H1 (cell line): ENCODE measurements at regions not wholly inside any gene's neighbourhood (a gene's known extent, or its start where the extent isn't known, plus 50 kb on each side); places are given as distances from the start of the nearest gene placed in this dataset.

ENCODE experiments used
- CTCF ChIA-PET: fragments of 300-600 bp; sonication (Branson Sonifier 250); formaldehyde crosslinking; loops from one replicate; lab custom pipeline; 2021; ENCODE audit not compliant: partially characterized antibody; lab: Charles Lee
- POLR2A ChIA-PET: fragments of 300-600 bp; sonication (Branson Sonifier 250); formaldehyde crosslinking; loops from one replicate; lab custom pipeline; 2021; ENCODE audit warnings: inconsistent platforms; ENCODE audit not compliant: partially characterized antibody; lab: Charles Lee
- DNase-seq, 2 experiments: peaks; one replicate each; pipeline versions ENCODE4 v3.0.0 to v3.0.0-alpha.2; 2010 to 2022; ENCODE audit warnings: low spot score in 2 of 2, low read depth in 1 of 2, mixed read lengths in 1 of 2
- FAIRE-seq: peaks from 2 replicates; lab custom pipeline; 2011; peaks lifted over from hg19 to GRCh38; lab: Jason Lieb, UNC
- H2AFZ ChIP-seq: 2 replicates; pipeline ENCODE4 v1.8.1; 2012; ENCODE audit warnings: low read length, inconsistent platforms
- H2AK5ac ChIP-seq: 2 replicates; pipeline ENCODE4 v1.6.1; 2013; ENCODE audit warnings: low read depth, low read length
- H2BK120ac ChIP-seq: replicated peaks from 2 replicates; pipeline ENCODE3; 2013; ENCODE audit warnings: low read depth, low read length, inconsistent platforms
- H2BK12ac ChIP-seq: 2 replicates; pipeline ENCODE4 v1.6.1; 2013; ENCODE audit warnings: low read depth, low read length
- H2BK15ac ChIP-seq: 2 replicates; pipeline ENCODE4 v1.6.1; 2013; ENCODE audit warnings: low read length
- H2BK20ac ChIP-seq: 2 replicates; pipeline ENCODE4 v1.6.1; 2013; ENCODE audit warnings: low read length
- H2BK5ac ChIP-seq: 2 replicates; pipeline ENCODE4 v1.6.1; 2013; ENCODE audit warnings: low read depth, low read length
- H3K14ac ChIP-seq: 2 replicates; pipeline ENCODE4 v1.6.1; 2013; ENCODE audit warnings: inconsistent platforms; ENCODE audit not compliant: insufficient read length
- H3K18ac ChIP-seq: 2 replicates; pipeline ENCODE4 v1.6.1; 2013; ENCODE audit warnings: low read length; ENCODE audit errors: extremely low read depth
- H3K23ac ChIP-seq: 2 replicates; pipeline ENCODE4 v1.6.1; 2013; ENCODE audit warnings: inconsistent platforms; ENCODE audit not compliant: insufficient read length
- H3K23me2 ChIP-seq: 2 replicates; pipeline ENCODE4 v1.6.1; 2013; ENCODE audit warnings: low read depth, low read length
- H3K27ac ChIP-seq: 2 replicates; pipeline ENCODE4 v1.6.1; 2011; ENCODE audit warnings: low read depth, low read length, inconsistent platforms
- H3K27me3 ChIP-seq, 4 experiments: replicated peaks in 1 of 4; 1 replicate in 1 of 4; 2 replicates in 3 of 4; pipeline versions ENCODE4 v1.6.1 to v1.8.1; 2011 to 2013; ENCODE audit warnings: low read length in 3 of 4, mild to moderate bottlenecking in 3 of 4, inconsistent platforms in 2 of 4, mixed read lengths in 2 of 4, moderate library complexity in 1 of 4; ENCODE audit not compliant: control insufficient read depth in 3 of 4, insufficient read depth in 3 of 4; ENCODE audit errors: extremely low read depth in 1 of 4
- H3K36me3 ChIP-seq, 4 experiments: 2 replicates each; pipeline versions ENCODE4 v1.6.1 to v1.8.1; 2011 to 2013; ENCODE audit warnings: mild to moderate bottlenecking in 4 of 4, low read length in 3 of 4, moderate library complexity in 2 of 4, control low read depth in 1 of 4, inconsistent platforms in 1 of 4; ENCODE audit not compliant: insufficient read depth in 4 of 4, control insufficient read depth in 2 of 4
- H3K4ac ChIP-seq: replicated peaks from 2 replicates; pipeline ENCODE3; 2013; ENCODE audit warnings: low read length, low read depth, mixed read lengths, inconsistent platforms; ENCODE audit not compliant: insufficient read length
- H3K4me1 ChIP-seq, 4 experiments: replicated peaks in 1 of 4; 1 replicate in 1 of 4; 2 replicates in 3 of 4; pipeline versions ENCODE4 v1.6.1 to v1.8.1; 2011 to 2013; ENCODE audit warnings: low read length in 3 of 4, inconsistent platforms in 2 of 4, mixed read lengths in 1 of 4; ENCODE audit not compliant: insufficient read depth in 4 of 4, control insufficient read depth in 3 of 4
- H3K4me2 ChIP-seq, 2 experiments: 2 replicates each; pipeline versions ENCODE4 v1.6.1 to v1.8.1; 2011 to 2013; ENCODE audit warnings: low read depth in 2 of 2, low read length in 2 of 2, control low read depth in 1 of 2, inconsistent platforms in 1 of 2, mild to moderate bottlenecking in 1 of 2; ENCODE audit not compliant: insufficient read depth in 1 of 2
- H3K4me3 ChIP-seq, 4 experiments: fragments of 200-600, 300-600 bp in 1 of 4; sonication (generic), shearing (Covaris generic), sonication (Bioruptor Twin) in 1 of 4; 2 replicates each; pipeline versions ENCODE4 v1.5.1 to v1.8.1; 2011 to 2016; ENCODE audit warnings: low read length in 4 of 4, low read depth in 3 of 4, control low read depth in 2 of 4, inconsistent platforms in 2 of 4, mild to moderate bottlenecking in 2 of 4, mixed read lengths in 1 of 4, moderate library complexity in 1 of 4; ENCODE audit not compliant: insufficient read depth in 2 of 4; ENCODE audit errors: extremely low read depth in 1 of 4
- H3K56ac ChIP-seq: replicated peaks from 2 replicates; pipeline ENCODE3; 2013; ENCODE audit warnings: low read depth, mild to moderate bottlenecking, mixed read lengths, low read length, inconsistent platforms; ENCODE audit not compliant: insufficient read length
- H3K79me1 ChIP-seq: 2 replicates; pipeline ENCODE4 v1.6.1; 2013; ENCODE audit warnings: low read depth, low read length, control low read depth
- H3K79me2 ChIP-seq, 2 experiments: 2 replicates each; pipeline versions ENCODE4 v1.6.1 to v1.8.1; 2012 to 2013; ENCODE audit warnings: low read length in 2 of 2, mild to moderate bottlenecking in 2 of 2, inconsistent platforms in 1 of 2; ENCODE audit not compliant: insufficient read depth in 2 of 2, control insufficient read depth in 1 of 2
- H3K9ac ChIP-seq, 4 experiments: replicated peaks in 1 of 4; 1 replicate in 1 of 4; 2 replicates in 3 of 4; pipeline versions ENCODE4 v1.6.1 to v1.8.1; 2011 to 2013; ENCODE audit warnings: low read depth in 3 of 4, low read length in 3 of 4, control low read depth in 2 of 4, mild to moderate bottlenecking in 2 of 4, moderate library complexity in 2 of 4, inconsistent platforms in 1 of 4; ENCODE audit errors: extremely low read depth in 1 of 4
- H3K9me3 ChIP-seq, 2 experiments: 2 replicates each; pipeline versions ENCODE4 v1.6.1 to v1.8.1; 2012 to 2013; ENCODE audit warnings: mild to moderate bottlenecking in 2 of 2, moderate library complexity in 2 of 2, control low read depth in 1 of 2, inconsistent platforms in 1 of 2, low read depth in 1 of 2, low read length in 1 of 2, mixed read lengths in 1 of 2; ENCODE audit not compliant: insufficient read depth in 2 of 2
- H4K20me1 ChIP-seq, 2 experiments: replicated peaks in 1 of 2; 2 replicates each; pipeline versions ENCODE3 to v1.8.1; 2011 to 2013; ENCODE audit warnings: inconsistent platforms in 2 of 2, low read length in 2 of 2, mild to moderate bottlenecking in 1 of 2; ENCODE audit not compliant: insufficient read depth in 2 of 2, control insufficient read depth in 1 of 2
- H4K5ac ChIP-seq: 2 replicates; pipeline ENCODE4 v1.6.1; 2013; ENCODE audit warnings: low read length, low read depth, mixed read lengths, inconsistent platforms; ENCODE audit not compliant: insufficient read length
- H4K8ac ChIP-seq: 2 replicates; pipeline ENCODE4 v1.8.0; 2013; ENCODE audit warnings: mild to moderate bottlenecking, moderate library complexity, low read length, inconsistent platforms; ENCODE audit not compliant: insufficient read depth; ENCODE audit errors: extremely low read depth
- H4K91ac ChIP-seq: replicated peaks from 2 replicates; pipeline ENCODE3; 2013; ENCODE audit warnings: low read length, mixed read lengths, inconsistent platforms; ENCODE audit not compliant: insufficient read length
- ATF3 ChIP-seq: IDR thresholded peaks from 2 replicates; pipeline ENCODE4 v1.6.1; 2011; ENCODE audit warnings: low read depth, mild to moderate bottlenecking, low read length; ENCODE audit not compliant: insufficient read depth
- BACH1 ChIP-seq: IDR thresholded peaks from 2 replicates; pipeline ENCODE4 v1.6.1; 2012; ENCODE audit warnings: low read length, improper control_type of control experiment
- E2F6 ChIP-seq: IDR thresholded peaks from 2 replicates; pipeline ENCODE4 v1.6.1; 2012; ENCODE audit warnings: inconsistent platforms
- EP300 ChIP-seq, 2 experiments: IDR thresholded peaks; 1 replicate in 1 of 2; 2 replicates in 1 of 2; pipeline ENCODE4 v1.6.1; 2011 to 2012; ENCODE audit warnings: low read depth in 2 of 2, low read length in 2 of 2, mild to moderate bottlenecking in 2 of 2, borderline replicate concordance in 1 of 2, inconsistent platforms in 1 of 2, moderate library complexity in 1 of 2
- JUN ChIP-seq: IDR thresholded peaks from 2 replicates; pipeline ENCODE4 v1.6.1; 2011; ENCODE audit warnings: low read depth, mild to moderate bottlenecking, improper control_type of control experiment, low read length
- KDM4A ChIP-seq: IDR thresholded peaks from one replicate; pipeline ENCODE4 v1.7.1; 2012; ENCODE audit warnings: low read depth, mild to moderate bottlenecking, moderate library complexity, low read length, inconsistent platforms; ENCODE audit not compliant: severe bottlenecking
- RBBP5 ChIP-seq: IDR thresholded peaks from 2 replicates; pipeline ENCODE4 v1.7.1; 2012; ENCODE audit warnings: low read depth, mild to moderate bottlenecking, inconsistent platforms, low read length, moderate library complexity, borderline replicate concordance
- SP4 ChIP-seq: IDR thresholded peaks from 2 replicates; pipeline ENCODE4 v1.6.1; 2012; ENCODE audit warnings: low read length, inconsistent platforms
- TCF12 ChIP-seq: IDR thresholded peaks from 2 replicates; pipeline ENCODE4 v1.6.1; 2011; ENCODE audit warnings: low read depth, mild to moderate bottlenecking, low read length
- YY1 ChIP-seq: IDR thresholded peaks from 2 replicates; pipeline ENCODE4 v1.6.1; 2011; ENCODE audit warnings: low read depth, mild to moderate bottlenecking, low read length
- WGBS, 2 experiments: shearing (Covaris generic) in 1 of 2; methylation state at CpG; one replicate each; pipeline versions ENCODE4 v1.1.6 to v1.1.7; 2013 to 2015; ENCODE audit warnings: low lambda C conversion rate in 2 of 2, mixed read lengths in 2 of 2, inconsistent platforms in 1 of 2, low coverage in 1 of 2, missing lambda C conversion rate in 1 of 2; ENCODE audit not compliant: insufficient replicate concordance in 2 of 2, insufficient coverage in 1 of 2, insufficient read length in 1 of 2; ENCODE audit errors: extremely low coverage in 1 of 2, missing lambda C conversion rate in 1 of 2; 5-methylcytosine and 5-hydroxymethylcytosine counted together

DNA sequence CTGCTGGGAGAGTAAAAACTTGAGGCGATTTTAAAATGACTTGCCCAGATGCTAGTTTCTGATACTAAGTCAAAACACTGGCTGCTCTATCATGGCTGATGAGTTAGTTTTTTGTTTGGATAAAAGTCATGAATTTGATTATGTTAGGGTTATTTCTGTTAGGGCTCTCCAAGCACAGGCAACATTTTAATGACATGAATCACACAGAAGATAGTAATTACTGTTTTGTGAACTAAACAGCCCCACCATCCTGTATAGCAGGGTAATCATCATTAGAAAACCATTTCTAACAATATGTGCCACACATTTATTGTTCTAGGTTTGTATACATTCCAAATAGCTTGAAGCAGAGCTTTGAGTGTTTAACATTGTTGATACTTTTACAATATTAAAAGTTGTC is 750.3 kb downstream of the ANKRD7 start:
- H2BK15ac ChIP-seq = no peak overlapping the region

More for the DNA sequence above, 750.3 kb downstream of the ANKRD7 start:
- WGBS, 2 experiments = 83% methylated on average over 1 of the region's 1 CpG; no CpG with 5 or more reads in 1 of the 2 experiments
- no peak overlapping the region for H4K8ac ChIP-seq
- ChIA-PET CTCF (no interaction called here), POLR2A (no interaction called here)
- H2BK120ac ChIP-seq = no peak overlapping the region
- no peak overlapping the region for H3K4me3 ChIP-seq
- no peak overlapping the region for H4K91ac ChIP-seq
- no peak overlapping the region for H3K4me2 ChIP-seq
- no peak overlapping the region for H2AK5ac ChIP-seq
- H2BK5ac ChIP-seq = no peak overlapping the region
- DNase-seq = no peak
- no peak overlapping the region for H2BK20ac ChIP-seq
- TF ChIP-seq RBBP5 (no peak), KDM4A (no peak), SP4 (no peak), TCF12 (no peak), JUN (no peak), YY1 (no peak), ATF3 (no peak), BACH1 (no peak), E2F6 (no peak), EP300 (IDR thresholded peaks at IDR 0.05; ENCODE audit: borderline replicate concordance in 1 of 2, low read depth in 2 of 2, low read length in 2 of 2) (no peak)
- H2AFZ ChIP-seq = no peak overlapping the region
- no peaks in the 10 kb centered on the region for H3K27me3 ChIP-seq
- no peaks in the 10 kb centered on the region for H3K36me3 ChIP-seq
- no peak overlapping the region for H3K56ac ChIP-seq
- no peak overlapping the region for H3K27ac ChIP-seq
- no peaks in the 10 kb centered on the region for H3K9me3 ChIP-seq
- H3K9ac ChIP-seq = no peak overlapping the region; a peak in 1 of 7 replicates
- H3K14ac ChIP-seq = no peak overlapping the region
- H4K5ac ChIP-seq = no peak overlapping the region
- H4K20me1 ChIP-seq = no peaks in the 10 kb centered on the region
- no peaks in the 10 kb centered on the region for H3K23me2 ChIP-seq
- H3K4ac ChIP-seq = no peak overlapping the region
- H3K79me2 ChIP-seq = no peaks in the 10 kb centered on the region
- H3K4me1 ChIP-seq = no peaks in the 10 kb centered on the region
- no peak for FAIRE-seq
- H3K18ac ChIP-seq = no peak overlapping the region
- H2BK12ac ChIP-seq = no peak overlapping the region
- H3K79me1 ChIP-seq = no peaks in the 10 kb centered on the region
- H3K23ac ChIP-seq = no peak overlapping the region
